ENCODE measurements at regions not wholly inside any gene's neighbourhood (a gene's known extent, or its start where the extent isn't known, plus 50 kb on each side); places are given as distances from the start of the nearest gene placed in this dataset.

DNA sequence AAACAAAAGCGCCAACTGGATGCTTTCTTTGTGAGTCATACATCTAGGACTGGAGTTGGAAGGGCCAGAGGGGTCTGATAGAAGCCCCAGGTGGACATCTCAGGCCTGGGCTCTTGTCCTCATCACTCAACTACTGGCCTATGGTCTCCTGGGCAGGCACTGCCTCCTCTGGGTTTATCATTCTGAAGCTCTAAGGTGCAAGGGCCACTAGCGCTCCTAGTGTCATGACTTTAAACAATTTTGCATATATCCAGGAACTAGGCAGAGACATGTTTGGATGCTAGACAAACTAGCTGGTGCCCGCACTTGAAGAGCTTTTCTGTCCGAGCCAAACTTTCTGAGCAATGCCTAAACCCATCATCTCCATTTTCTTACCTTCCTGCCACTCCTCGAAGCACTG lies 72.3 kb downstream of the CD164 start:
- TF ChIP-seq POLR2AphosphoS5 (IDR thresholded peaks at IDR 0.05) (no peak), RAD21 (conservative IDR thresholded peaks at IDR 0.05) (no peak), SMC3 (conservative IDR thresholded peaks at IDR 0.05; ENCODE audit: poor library complexity) (no peak)
- H3K4me3 ChIP-seq (ENCODE audit: low read length), result no peak overlapping the region
- no peaks in the 10 kb centered on the region for H3K27me3 ChIP-seq (ENCODE audit: insufficient read depth, low read depth, low read length)
- no peak overlapping the region for H3K4me2 ChIP-seq (ENCODE audit: low read length)
- H3K27ac ChIP-seq (ENCODE audit: low read length), result no peak overlapping the region
- H4K20me1 ChIP-seq (ENCODE audit: insufficient read depth), result no peaks in the 10 kb centered on the region
- H3K36me3 ChIP-seq (ENCODE audit: insufficient read depth, low read length), result no peaks in the 10 kb centered on the region
- no peaks in the 10 kb centered on the region for H3F3A ChIP-seq (ENCODE audit: insufficient read depth, low read length, poor library complexity, severe bottlenecking)
- no peaks in the 10 kb centered on the region for H3K9me2 ChIP-seq (ENCODE audit: insufficient read depth, low read length)
- H3K79me2 ChIP-seq (replicated peaks; ENCODE audit: insufficient read depth, low read length), result no peaks in the 10 kb centered on the region
- no peak overlapping the region for H3K9ac ChIP-seq (ENCODE audit: low read length)
- no peak overlapping the region for H2AFZ ChIP-seq (ENCODE audit: low read depth, low read length)
- H3K9me3 ChIP-seq (ENCODE audit: low read length), result no peaks in the 10 kb centered on the region

DNA sequence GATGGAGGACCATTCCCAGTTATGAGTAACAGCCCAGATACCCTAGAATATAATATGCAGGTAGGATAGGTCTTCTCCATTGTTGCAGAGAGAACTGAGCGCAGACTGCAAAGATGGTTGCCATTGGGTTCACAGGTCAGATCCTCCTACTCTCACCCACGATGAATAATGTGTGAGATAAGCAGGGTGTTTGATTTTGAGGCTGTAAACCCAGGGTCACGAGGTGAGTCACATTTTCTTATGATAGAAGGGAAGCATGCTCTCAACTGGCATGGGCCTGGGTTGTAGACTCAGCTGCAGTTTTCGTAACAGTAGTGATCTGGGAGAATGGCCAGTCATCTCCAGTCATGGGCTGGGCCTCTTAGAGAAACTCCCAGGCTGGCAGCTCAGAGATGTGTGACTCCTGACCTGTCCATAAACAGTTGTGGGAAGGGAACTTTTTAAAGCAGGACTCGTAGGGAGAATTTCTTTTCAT lies 74.2 kb downstream of the CD164 start:
- H3K27ac ChIP-seq (ENCODE audit: low read length), result no peak overlapping the region
- H3K4me2 ChIP-seq (ENCODE audit: low read length), result no peak overlapping the region
- H3K9ac ChIP-seq (ENCODE audit: low read length), result no peak overlapping the region
- no peaks in the 10 kb centered on the region for H4K20me1 ChIP-seq (ENCODE audit: insufficient read depth)
- no peaks in the 10 kb centered on the region for H3K36me3 ChIP-seq (ENCODE audit: insufficient read depth, low read length)
- no peaks in the 10 kb centered on the region for H3K9me3 ChIP-seq (ENCODE audit: low read length)
- no peaks in the 10 kb centered on the region for H3K9me2 ChIP-seq (ENCODE audit: insufficient read depth, low read length)
- no peaks in the 10 kb centered on the region for H3K27me3 ChIP-seq (ENCODE audit: insufficient read depth, low read depth, low read length)
- H3F3A ChIP-seq (ENCODE audit: insufficient read depth, low read length, poor library complexity, severe bottlenecking), result no peaks in the 10 kb centered on the region
- no peak overlapping the region for H3K4me3 ChIP-seq (ENCODE audit: low read length)
- H3K79me2 ChIP-seq (replicated peaks; ENCODE audit: insufficient read depth, low read length), result no peaks in the 10 kb centered on the region
- H2AFZ ChIP-seq (ENCODE audit: low read depth, low read length), result no peak overlapping the region
- TF ChIP-seq EZH2 (IDR thresholded peaks at IDR 0.05; ENCODE audit: borderline replicate concordance, insufficient read depth, low read length, poor library complexity, severe bottlenecking) (no peak), POLR2AphosphoS5 (IDR thresholded peaks at IDR 0.05) (no peak), SMC3 (conservative IDR thresholded peaks at IDR 0.05; ENCODE audit: poor library complexity) (no peak), TAF1 (IDR thresholded peaks at IDR 0.05; ENCODE audit: low read depth) (no peak), MXI1 (conservative IDR thresholded peaks at IDR 0.05; ENCODE audit: poor library complexity, severe bottlenecking) (no peak)

DNA sequence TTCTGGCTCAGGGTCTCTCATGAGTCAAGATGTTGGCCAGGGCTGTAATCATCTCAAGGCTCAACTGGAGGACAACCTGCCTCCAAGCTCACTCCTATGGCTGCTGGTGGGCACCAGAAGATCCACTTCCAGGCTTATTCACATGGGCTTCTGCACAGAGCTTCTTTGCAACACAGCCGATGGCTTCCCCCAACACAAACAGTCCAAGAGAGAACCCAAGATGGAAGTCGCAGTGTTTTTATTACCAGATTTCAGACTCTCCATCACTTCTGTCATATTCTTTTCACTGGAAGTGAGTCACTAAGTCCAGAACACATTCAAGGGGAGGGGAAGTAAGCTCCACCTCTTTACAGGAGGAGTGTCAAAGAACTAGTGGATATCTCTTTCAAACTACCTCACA lies 75.5 kb downstream of the CD164 start:
- no peak overlapping the region for H3K9ac ChIP-seq (ENCODE audit: low read length)
- H3K4me3 ChIP-seq (ENCODE audit: low read length), result no peak overlapping the region
- H3K4me2 ChIP-seq (ENCODE audit: low read length), result no peak overlapping the region
- H3K9me2 ChIP-seq (ENCODE audit: insufficient read depth, low read length), result no peaks in the 10 kb centered on the region
- H3K36me3 ChIP-seq (ENCODE audit: insufficient read depth, low read length), result no peaks in the 10 kb centered on the region
- no peaks in the 10 kb centered on the region for H3F3A ChIP-seq (ENCODE audit: insufficient read depth, low read length, poor library complexity, severe bottlenecking)
- no peaks in the 10 kb centered on the region for H4K20me1 ChIP-seq (ENCODE audit: insufficient read depth)
- H3K79me2 ChIP-seq (replicated peaks; ENCODE audit: insufficient read depth, low read length), result no peaks in the 10 kb centered on the region
- no peak for TF ChIP-seq SMC3 (conservative IDR thresholded peaks at IDR 0.05; ENCODE audit: poor library complexity)
- no peak for TF ChIP-seq REST (IDR thresholded peaks at IDR 0.05; ENCODE audit: borderline replicate concordance)
- TF ChIP-seq, protein P1, sequence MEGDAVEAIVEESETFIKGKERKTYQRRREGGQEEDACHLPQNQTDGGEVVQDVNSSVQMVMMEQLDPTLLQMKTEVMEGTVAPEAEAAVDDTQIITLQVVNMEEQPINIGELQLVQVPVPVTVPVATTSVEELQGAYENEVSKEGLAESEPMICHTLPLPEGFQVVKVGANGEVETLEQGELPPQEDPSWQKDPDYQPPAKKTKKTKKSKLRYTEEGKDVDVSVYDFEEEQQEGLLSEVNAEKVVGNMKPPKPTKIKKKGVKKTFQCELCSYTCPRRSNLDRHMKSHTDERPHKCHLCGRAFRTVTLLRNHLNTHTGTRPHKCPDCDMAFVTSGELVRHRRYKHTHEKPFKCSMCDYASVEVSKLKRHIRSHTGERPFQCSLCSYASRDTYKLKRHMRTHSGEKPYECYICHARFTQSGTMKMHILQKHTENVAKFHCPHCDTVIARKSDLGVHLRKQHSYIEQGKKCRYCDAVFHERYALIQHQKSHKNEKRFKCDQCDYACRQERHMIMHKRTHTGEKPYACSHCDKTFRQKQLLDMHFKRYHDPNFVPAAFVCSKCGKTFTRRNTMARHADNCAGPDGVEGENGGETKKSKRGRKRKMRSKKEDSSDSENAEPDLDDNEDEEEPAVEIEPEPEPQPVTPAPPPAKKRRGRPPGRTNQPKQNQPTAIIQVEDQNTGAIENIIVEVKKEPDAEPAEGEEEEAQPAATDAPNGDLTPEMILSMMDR (IDR thresholded peaks at IDR 0.05; ENCODE audit: poor library complexity, severe bottlenecking), result no peak
- TF ChIP-seq RAD21 (conservative IDR thresholded peaks at IDR 0.05), result no peak
- no peak for TF ChIP-seq EZH2 (IDR thresholded peaks at IDR 0.05; ENCODE audit: borderline replicate concordance, insufficient read depth, low read length, poor library complexity, severe bottlenecking)
- no peak for TF ChIP-seq TAF1 (IDR thresholded peaks at IDR 0.05; ENCODE audit: low read depth)
- no peak for TF ChIP-seq EP300 (conservative IDR thresholded peaks at IDR 0.05; ENCODE audit: poor library complexity, severe bottlenecking)
- no peak for TF ChIP-seq POLR2AphosphoS5 (IDR thresholded peaks at IDR 0.05)
- TF ChIP-seq MXI1 (conservative IDR thresholded peaks at IDR 0.05; ENCODE audit: poor library complexity, severe bottlenecking), result no peak
- no peaks in the 10 kb centered on the region for H3K27me3 ChIP-seq (ENCODE audit: insufficient read depth, low read depth, low read length)
- H2AFZ ChIP-seq (ENCODE audit: low read depth, low read length), result no peak overlapping the region
- H3K9me3 ChIP-seq (ENCODE audit: low read length), result no peaks in the 10 kb centered on the region
- no peak overlapping the region for H3K27ac ChIP-seq (ENCODE audit: low read length)

All from neural cell (in vitro differentiated cells).